Astrocyte of the cerebellum (primary cell): ENCODE measurements at regions not wholly inside any gene's neighbourhood (a gene's known extent, or its start where the extent isn't known, plus 50 kb on each side); places are given as distances from the start of the nearest gene placed in this dataset.
"Not testable (repeated sequence)": the region's sequence is repeated elsewhere in the genome, so short reads cannot be mapped to it uniquely, and the experiment has no call there.

Source experiments
- DNase-seq: peaks from one replicate; pipeline ENCODE4 v3.0.0-alpha.2; 2011; ENCODE audit warnings: low read depth
- H3K4me3 ChIP-seq: 2 replicates; pipeline ENCODE4 v1.5.1; 2011; ENCODE audit warnings: mild to moderate bottlenecking, low read depth, low read length, moderate library complexity
- CTCF ChIP-seq: IDR thresholded peaks from 2 replicates; pipeline ENCODE4 v1.5.1; 2012; ENCODE audit warnings: low read length, low read depth, moderate library complexity, mild to moderate bottlenecking; ENCODE audit errors: missing control alignments
- in situ Hi-C: cut with HindIII; loops from 2 replicates; pipeline ENCODE4 v1.10.0; 2017; ENCODE audit warnings: low sequenced_read_pairs

DNA sequence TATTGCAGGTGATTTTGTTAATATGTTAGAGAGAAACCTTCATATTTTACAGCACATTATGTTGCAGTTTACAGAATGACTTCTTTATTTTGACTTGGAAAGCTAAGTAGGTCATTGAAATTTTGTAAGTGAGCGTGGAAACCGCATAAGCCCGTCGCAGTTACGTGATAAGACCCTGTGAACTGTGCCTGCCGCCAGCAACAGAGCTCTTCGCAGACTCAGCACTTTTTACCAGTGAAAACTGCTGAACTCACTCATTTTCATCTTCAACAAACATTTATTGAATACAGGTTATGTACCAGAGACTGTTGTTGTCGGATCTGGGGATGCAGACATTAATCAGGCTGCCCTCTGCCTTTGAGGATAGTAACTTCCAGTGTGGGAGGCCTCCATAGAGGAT, 355.7 kb downstream of the HS3ST1 start:
- DNase-seq = no peak
- no peak for TF ChIP-seq CTCF
- no peak overlapping the region for H3K4me3 ChIP-seq
- in situ Hi-C loops = no loop called here

GRCh38 chr4:11072463-11072862, 356.2 kb downstream of the HS3ST1 start:
- in situ Hi-C loops = no loop called here
- H3K4me3 ChIP-seq = no peak overlapping the region
- DNase-seq = no peak
- TF ChIP-seq CTCF = no peak

DNA sequence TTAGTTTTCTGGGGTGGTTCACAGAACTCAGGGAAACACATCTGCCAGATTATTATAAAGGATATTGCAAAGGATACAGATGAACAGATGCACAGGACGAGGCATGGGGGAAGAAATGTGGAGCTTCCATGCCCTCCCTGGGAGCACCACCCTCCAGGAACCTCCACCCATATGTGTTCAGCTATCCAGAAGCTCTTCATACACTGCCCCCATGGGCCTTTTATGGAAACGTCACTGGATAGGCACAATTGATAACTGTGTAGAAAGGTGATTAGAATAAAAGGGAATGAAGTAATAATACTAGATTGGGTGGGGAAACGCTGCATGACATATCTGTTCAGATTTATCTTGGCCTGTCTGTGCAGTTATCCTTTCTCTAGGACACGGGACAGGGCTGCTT, 357.9 kb downstream of the HS3ST1 start:
- TF ChIP-seq CTCF = no peak
- in situ Hi-C loops = no loop called here
- no peak for DNase-seq
- H3K4me3 ChIP-seq = no peak overlapping the region

GRCh38 chr4:11069581-11070211, 359.0 kb downstream of the HS3ST1 start:
- in situ Hi-C loops = no loop called here
- no peak overlapping the region for H3K4me3 ChIP-seq
- DNase-seq = no peak
- no peak for TF ChIP-seq CTCF

DNA sequence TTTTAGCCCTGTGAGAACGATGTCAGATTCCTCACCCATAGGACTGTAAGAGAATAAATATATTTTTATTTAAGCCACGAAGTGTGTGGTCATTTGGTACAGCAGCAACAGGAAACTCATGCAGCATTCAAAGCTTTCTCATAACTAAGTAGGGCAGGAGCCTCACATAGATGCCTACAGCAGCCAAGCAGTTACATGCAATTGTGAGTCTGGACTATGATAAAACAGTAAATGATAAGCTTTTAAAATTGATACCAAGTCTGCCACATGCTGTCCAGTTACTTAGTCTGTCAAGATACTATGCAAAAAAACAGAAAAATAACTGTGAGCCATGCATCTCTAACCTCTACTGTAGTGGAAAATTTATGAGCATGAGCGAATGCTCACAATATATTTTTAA, 359.6 kb downstream of the HS3ST1 start:
- no peak for DNase-seq
- in situ Hi-C loops = no loop called here

DNA sequence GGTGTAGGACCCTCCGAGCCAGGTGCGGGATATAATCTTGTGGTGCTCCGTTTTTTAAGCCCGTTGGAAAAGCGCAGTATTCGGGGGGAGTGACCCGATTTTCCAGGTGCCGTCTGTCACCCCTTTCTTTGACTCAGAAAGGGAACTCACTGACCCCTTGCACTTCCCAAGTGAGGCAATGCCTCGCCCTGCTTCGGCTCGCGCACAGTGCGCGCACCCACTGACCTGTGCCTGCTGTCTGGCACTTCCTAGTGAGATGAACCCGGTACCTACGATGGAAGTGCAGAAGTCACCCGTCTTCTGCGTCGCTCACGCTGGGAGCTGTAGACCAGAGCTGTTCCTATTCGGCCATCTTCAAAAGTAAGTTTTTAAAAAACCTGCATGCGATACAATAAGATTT, 362.1 kb downstream of the HS3ST1 start:
- in situ Hi-C loops = not testable (repeated sequence)

More for the DNA sequence above, 359.6 kb downstream of the HS3ST1 start:
- H3K4me3 ChIP-seq = no peak overlapping the region
- TF ChIP-seq CTCF = no peak

DNA sequence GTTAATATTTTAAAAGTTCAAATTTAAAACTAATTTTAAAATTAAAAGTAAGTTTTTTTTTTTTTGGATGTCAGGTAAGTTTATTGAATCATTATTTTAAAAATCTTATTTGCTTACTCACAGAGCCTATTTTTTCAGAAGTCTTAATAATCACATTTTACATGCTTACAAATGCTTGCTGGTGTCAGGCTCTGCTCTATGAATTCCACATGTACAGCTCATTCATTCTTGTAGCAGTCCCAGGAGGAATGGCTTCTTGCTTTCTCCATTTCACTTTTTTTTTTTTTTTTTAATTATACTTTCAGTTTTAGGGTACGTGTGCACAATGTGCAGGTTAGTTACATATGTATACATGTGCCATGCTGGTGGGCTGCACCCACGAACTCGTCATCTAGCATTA, 368.1 kb downstream of the HS3ST1 start:
- in situ Hi-C loops, DNase-seq, H3K4me3 ChIP-seq: not testable (repeated sequence)

More for the DNA sequence above, 362.1 kb downstream of the HS3ST1 start:
- DNase-seq, H3K4me3 ChIP-seq: not testable (repeated sequence)

DNA sequence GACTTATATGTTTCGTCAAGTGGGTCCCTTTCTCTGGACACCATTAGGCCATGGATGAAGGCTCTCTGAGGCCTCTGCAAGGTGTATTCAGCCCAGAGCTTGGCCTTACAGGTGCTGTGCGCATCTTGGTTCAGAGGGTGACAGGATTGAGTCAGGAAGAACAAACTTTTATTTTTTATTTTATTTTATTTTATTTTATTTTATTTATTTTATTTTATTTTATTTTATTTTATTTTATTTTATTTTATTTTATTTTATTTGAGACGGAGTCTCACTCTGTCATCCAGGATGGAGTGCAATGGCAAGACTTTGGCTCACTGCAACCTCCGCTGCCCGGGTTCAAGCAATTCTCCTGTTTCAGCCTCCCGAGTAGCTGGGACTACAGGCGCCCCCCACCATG, 370.4 kb upstream of the CLNK start:
- H3K4me3 ChIP-seq, in situ Hi-C loops, DNase-seq: not testable (repeated sequence)
